ENCODE measurements at regions not wholly inside any gene's neighbourhood (a gene's known extent, or its start where the extent isn't known, plus 50 kb on each side); places are given as distances from the start of the nearest gene placed in this dataset.

DNA sequence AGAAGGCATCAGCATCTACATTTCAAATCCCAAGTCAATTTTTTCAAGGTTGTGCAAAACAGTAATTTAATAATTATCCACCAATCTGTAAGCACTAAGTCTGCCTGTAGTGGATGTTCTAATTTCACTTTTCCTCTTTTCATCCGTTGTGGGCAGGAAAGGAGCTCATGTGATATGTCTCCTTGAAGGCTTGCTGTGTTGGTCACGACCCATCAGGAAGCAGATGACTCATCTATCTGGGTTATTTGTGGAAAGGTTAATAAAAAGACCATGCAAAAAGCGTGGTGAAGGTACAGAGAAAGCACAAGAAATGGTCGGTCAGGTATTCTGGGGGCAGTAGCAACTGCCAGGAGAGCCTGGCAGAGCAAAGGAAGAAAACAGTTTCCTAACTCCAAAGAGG is 476.7 kb upstream of the RAB6C start:
- TF ChIP-seq POLR2A (IDR thresholded peaks at IDR 0.05) = no peak
- TF ChIP-seq, protein P1, sequence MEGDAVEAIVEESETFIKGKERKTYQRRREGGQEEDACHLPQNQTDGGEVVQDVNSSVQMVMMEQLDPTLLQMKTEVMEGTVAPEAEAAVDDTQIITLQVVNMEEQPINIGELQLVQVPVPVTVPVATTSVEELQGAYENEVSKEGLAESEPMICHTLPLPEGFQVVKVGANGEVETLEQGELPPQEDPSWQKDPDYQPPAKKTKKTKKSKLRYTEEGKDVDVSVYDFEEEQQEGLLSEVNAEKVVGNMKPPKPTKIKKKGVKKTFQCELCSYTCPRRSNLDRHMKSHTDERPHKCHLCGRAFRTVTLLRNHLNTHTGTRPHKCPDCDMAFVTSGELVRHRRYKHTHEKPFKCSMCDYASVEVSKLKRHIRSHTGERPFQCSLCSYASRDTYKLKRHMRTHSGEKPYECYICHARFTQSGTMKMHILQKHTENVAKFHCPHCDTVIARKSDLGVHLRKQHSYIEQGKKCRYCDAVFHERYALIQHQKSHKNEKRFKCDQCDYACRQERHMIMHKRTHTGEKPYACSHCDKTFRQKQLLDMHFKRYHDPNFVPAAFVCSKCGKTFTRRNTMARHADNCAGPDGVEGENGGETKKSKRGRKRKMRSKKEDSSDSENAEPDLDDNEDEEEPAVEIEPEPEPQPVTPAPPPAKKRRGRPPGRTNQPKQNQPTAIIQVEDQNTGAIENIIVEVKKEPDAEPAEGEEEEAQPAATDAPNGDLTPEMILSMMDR (IDR thresholded peaks at IDR 0.05 in 4 of 5, conservative IDR thresholded peaks at IDR 0.05 in 1 of 5) = no peak
